Nephron progenitor cell (in vitro differentiated cells): ENCODE measurements at regions not wholly inside any gene's neighbourhood (a gene's known extent, or its start where the extent isn't known, plus 50 kb on each side); places are given as distances from the start of the nearest gene placed in this dataset.

Experiments
- DNase-seq: peaks from one replicate; pipeline ENCODE4 v3.0.0; 2021
- H3K27ac Mint-ChIP-seq: 2 replicates; pipeline ENCODE4 v1.8.0; 2021; ENCODE audit warnings: mild to moderate bottlenecking, moderate library complexity, mixed read lengths
- H3K27me3 Mint-ChIP-seq: 2 replicates; pipeline ENCODE4 v1.8.0; 2021; ENCODE audit warnings: mild to moderate bottlenecking, low read depth, mixed read lengths; ENCODE audit not compliant: poor library complexity
- H3K36me3 Mint-ChIP-seq: 2 replicates; pipeline ENCODE4 v1.8.0; 2021; ENCODE audit warnings: low read depth, mixed read lengths
- H3K4me1 Mint-ChIP-seq: 2 replicates; pipeline ENCODE4 v1.8.0; 2021; ENCODE audit warnings: mixed read lengths
- H3K4me3 Mint-ChIP-seq: 2 replicates; pipeline ENCODE4 v1.8.0; 2021; ENCODE audit warnings: mild to moderate bottlenecking, moderate library complexity, mixed read lengths
- H3K9me3 Mint-ChIP-seq: 2 replicates; pipeline ENCODE4 v1.8.0; 2021; ENCODE audit warnings: mild to moderate bottlenecking, moderate library complexity, mixed read lengths
- CTCF ChIP-seq: fragments of 200-600 bp; sonication (generic); IDR thresholded peaks from 2 replicates; pipeline ENCODE4 v1.5.0; 2021; ENCODE audit warnings: antibody characterized with exemption

- TF ChIP-seq CTCF, result peak; percentile 24
- Mint-ChIP-seq H3K27me3 (no peaks in the 10 kb centered on the region), H3K4me3 (no peak overlapping the region), H3K36me3 (no peaks in the 10 kb centered on the region), H3K27ac (no peak overlapping the region), H3K4me1 (peaks cover 6% of the 10 kb centered on the region), H3K9me3 (peaks cover 6% of the 10 kb centered on the region)
- no peak for DNase-seq
Observed at GRCh38 chr5:164475339-164475977, 970.0 kb downstream of the MAT2B start.

- H3K36me3 Mint-ChIP-seq, result no peaks in the 10 kb centered on the region
- no peak for TF ChIP-seq CTCF
- H3K27ac Mint-ChIP-seq, result no peak overlapping the region
- H3K4me1 Mint-ChIP-seq, result peaks cover 2% of the 10 kb centered on the region
- no peak for DNase-seq
- H3K9me3 Mint-ChIP-seq, result peaks cover 5% of the 10 kb centered on the region
- no peaks in the 10 kb centered on the region for H3K27me3 Mint-ChIP-seq
- H3K4me3 Mint-ChIP-seq, result no peak overlapping the region
Observed at GRCh38 chr5:164481270-164481669, 975.9 kb downstream of the MAT2B start.

GRCh38 chr5:164482351-164482750 lies 976.9 kb downstream of the MAT2B start:
- H3K36me3 Mint-ChIP-seq, result no peaks in the 10 kb centered on the region
- peaks cover 5% of the 10 kb centered on the region for H3K9me3 Mint-ChIP-seq
- no peaks in the 10 kb centered on the region for H3K27me3 Mint-ChIP-seq
- no peak for DNase-seq
- H3K4me3 Mint-ChIP-seq, result no peak overlapping the region
- H3K27ac Mint-ChIP-seq, result no peak overlapping the region
- no peak for TF ChIP-seq CTCF
- no peaks in the 10 kb centered on the region for H3K4me1 Mint-ChIP-seq

- no peak for TF ChIP-seq CTCF
- Mint-ChIP-seq H3K4me3 (no peak overlapping the region), H3K9me3 (peaks cover 5% of the 10 kb centered on the region), H3K27ac (no peak overlapping the region), H3K4me1 (no peaks in the 10 kb centered on the region), H3K36me3 (no peaks in the 10 kb centered on the region), H3K27me3 (no peaks in the 10 kb centered on the region)
- DNase-seq, result no peak
Observed at GRCh38 chr5:164484948-164485347, 979.5 kb downstream of the MAT2B start.

GRCh38 chr5:164487939-164488338 lies 982.5 kb downstream of the MAT2B start:
- H3K27me3 Mint-ChIP-seq, result no peaks in the 10 kb centered on the region
- peaks cover 4% of the 10 kb centered on the region for H3K9me3 Mint-ChIP-seq
- no peak for TF ChIP-seq CTCF
- no peaks in the 10 kb centered on the region for H3K4me1 Mint-ChIP-seq
- no peak overlapping the region for H3K4me3 Mint-ChIP-seq
- no peak for DNase-seq
- H3K27ac Mint-ChIP-seq, result no peak overlapping the region
- H3K36me3 Mint-ChIP-seq, result no peaks in the 10 kb centered on the region

GRCh38 chr5:164497311-164498064 lies 992.1 kb downstream of the MAT2B start:
- TF ChIP-seq CTCF, result no peak
- no peak for DNase-seq
- H3K36me3 Mint-ChIP-seq, result no peaks in the 10 kb centered on the region
- peaks cover 3% of the 10 kb centered on the region for H3K27me3 Mint-ChIP-seq
- H3K4me3 Mint-ChIP-seq, result no peak overlapping the region
- H3K4me1 Mint-ChIP-seq, result no peaks in the 10 kb centered on the region
- peaks cover 3% of the 10 kb centered on the region for H3K9me3 Mint-ChIP-seq
- no peak overlapping the region for H3K27ac Mint-ChIP-seq
